PFSK-1 (cell line): ENCODE measurements at regions not wholly inside any gene's neighbourhood (a gene's known extent, or its start where the extent isn't known, plus 50 kb on each side); places are given as distances from the start of the nearest gene placed in this dataset.

Experiments used
- FOXP2 ChIP-seq: optimal IDR thresholded peaks from 2 replicates; pipeline ENCODE3; 2011; ENCODE audit warnings: borderline replicate concordance, control low read depth, inconsistent platforms; ENCODE audit not compliant: insufficient read depth; ENCODE audit errors: extremely low read length, extremely low read depth
- POLR2AphosphoS5 ChIP-seq: IDR thresholded peaks from 2 replicates; pipeline ENCODE4 v1.6.1; 2012; ENCODE audit warnings: low read depth, mild to moderate bottlenecking, control low read depth, low read length, moderate library complexity
- REST ChIP-seq, 2 experiments: IDR thresholded peaks; 2 replicates each; pipeline versions ENCODE4 v1.6.1 to v1.8.0; 2011 to 2012; ENCODE audit warnings: low read depth in 2 of 2, low read length in 2 of 2, control low read depth in 1 of 2, inconsistent platforms in 1 of 2, mild to moderate bottlenecking in 1 of 2, moderate library complexity in 1 of 2; ENCODE audit not compliant: insufficient read depth in 1 of 2
- SIN3A ChIP-seq: IDR thresholded peaks from 2 replicates; pipeline ENCODE4 v1.6.1; 2012; ENCODE audit warnings: mild to moderate bottlenecking, low read length, moderate library complexity, borderline replicate concordance; ENCODE audit not compliant: insufficient read depth
- TAF1 ChIP-seq: IDR thresholded peaks from 2 replicates; pipeline ENCODE4 v1.6.1; 2012; ENCODE audit warnings: low read length, control low read depth, borderline replicate concordance; ENCODE audit not compliant: insufficient read depth

GRCh38 chr4:38334791-38335190, 329.2 kb upstream of the KLF3 start:
- TF ChIP-seq FOXP2 (no peak), REST (IDR thresholded peaks at IDR 0.05; ENCODE audit: insufficient read depth in 1 of 2, low read depth in 2 of 2, low read length in 2 of 2) (no peak), SIN3A (no peak), TAF1 (no peak), POLR2AphosphoS5 (no peak)

GRCh38 chr4:38343608-38344007, 320.4 kb upstream of the KLF3 start:
- TF ChIP-seq SIN3A (no peak), FOXP2 (no peak), POLR2AphosphoS5 (no peak)

- TF ChIP-seq TAF1 (no peak), SIN3A (no peak), POLR2AphosphoS5 (no peak), FOXP2 (no peak), REST (IDR thresholded peaks at IDR 0.05; ENCODE audit: insufficient read depth in 1 of 2, low read depth in 2 of 2, low read length in 2 of 2) (no peak)
Measured at GRCh38 chr4:38344929-38345328, 319.1 kb upstream of the KLF3 start.

- TF ChIP-seq POLR2AphosphoS5 (no peak), TAF1 (no peak), REST (IDR thresholded peaks at IDR 0.05; ENCODE audit: insufficient read depth in 1 of 2, low read depth in 2 of 2, low read length in 2 of 2) (no peak), FOXP2 (no peak), SIN3A (no peak)
Measured at GRCh38 chr4:38347251-38347650, 316.7 kb upstream of the KLF3 start.

- TF ChIP-seq REST (IDR thresholded peaks at IDR 0.05; ENCODE audit: insufficient read depth in 1 of 2, low read depth in 2 of 2, low read length in 2 of 2), result no peak
- TF ChIP-seq SIN3A, result no peak
- no peak for TF ChIP-seq FOXP2
Measured at GRCh38 chr4:38354421-38354820, 309.6 kb upstream of the KLF3 start.
